ENCODE measurements at regions not wholly inside any gene's neighbourhood (a gene's known extent, or its start where the extent isn't known, plus 50 kb on each side); places are given as distances from the start of the nearest gene placed in this dataset.

- DNase-seq (ENCODE audit: low read depth) = no peak
These were observed 64.1 kb upstream of the EGLN3 start for GRCh38 chr14:34014936-34015335.

- no peak for DNase-seq (ENCODE audit: low read depth)
These were observed 62.8 kb upstream of the EGLN3 start for GRCh38 chr14:34013721-34014060.

- no peak for DNase-seq (ENCODE audit: low read depth)
These were observed 62.3 kb upstream of the EGLN3 start for GRCh38 chr14:34012978-34013720.

- DNase-seq (ENCODE audit: low read depth) = no peak
These were observed 61.5 kb upstream of the EGLN3 start for GRCh38 chr14:34012369-34012768.

GRCh38 chr14:34009956-34010355, 59.1 kb upstream of the EGLN3 start:
- DNase-seq (ENCODE audit: low read depth) = no peak

GRCh38 chr14:34007902-34008301, 57.0 kb upstream of the EGLN3 start:
- DNase-seq (ENCODE audit: low read depth) = no peak

GRCh38 chr14:34005901-34006300, 55.0 kb upstream of the EGLN3 start:
- DNase-seq (ENCODE audit: low read depth) = no peak

- DNase-seq (ENCODE audit: low read depth) = no peak
These were observed 54.0 kb upstream of the EGLN3 start for GRCh38 chr14:34004881-34005280.

- no peak for DNase-seq (ENCODE audit: low read depth)
These were observed 52.8 kb upstream of the EGLN3 start for GRCh38 chr14:34003691-34004090.

- DNase-seq (ENCODE audit: low read depth) = no peak
These were observed 52.3 kb upstream of the EGLN3 start for GRCh38 chr14:34003082-34003668.

Measured in stimulated activated CD8-positive, alpha-beta memory T cell treated with anti-CD3 and anti-CD28 coated beads, Interleukin-4, amount 100 ng/mL, for 24 hours (primary cell).